ENCODE measurements at regions not wholly inside any gene's neighbourhood (a gene's known extent, or its start where the extent isn't known, plus 50 kb on each side); places are given as distances from the start of the nearest gene placed in this dataset.

- Mint-ChIP-seq H3K4me1 (ENCODE audit: low read depth) (no peaks in the 10 kb centered on the region), H3K27ac (ENCODE audit: unreplicated experiment) (no peak overlapping the region), H3K9me3 (ENCODE audit: low read depth) (peaks cover 6% of the 10 kb centered on the region), H3K27me3 (ENCODE audit: low read depth) (no peaks in the 10 kb centered on the region), H3K36me3 (ENCODE audit: low read depth) (no peaks in the 10 kb centered on the region), H3K4me3 (ENCODE audit: unreplicated experiment) (no peak overlapping the region)
- no peak for DNase-seq (ENCODE audit: low spot score)
- TF ChIP-seq CTCF (IDR thresholded peaks at IDR 0.05), result no peak
Measured at GRCh38 chrX:125953814-125954213, 212.3 kb downstream of the DCAF12L2 start.

DNA sequence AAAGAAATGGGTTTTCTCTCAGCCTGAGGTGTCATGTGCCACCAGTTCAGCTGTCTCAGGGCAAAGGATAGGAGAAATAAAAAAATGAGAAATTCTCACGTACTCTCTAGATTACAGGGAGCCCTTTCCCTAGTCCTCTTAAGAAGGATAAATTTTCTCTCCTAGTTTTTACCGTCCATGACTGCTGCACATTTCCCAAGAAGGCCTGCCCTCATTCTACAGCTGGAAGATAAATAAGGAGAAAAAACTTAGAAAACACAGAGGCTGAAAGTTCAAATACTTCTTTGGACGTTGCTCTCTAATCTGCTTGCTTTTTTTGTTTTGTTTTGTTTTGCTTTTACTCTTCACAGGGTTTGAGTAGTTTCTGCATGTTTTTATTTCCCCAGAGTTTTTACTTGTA, 211.9 kb downstream of the DCAF12L2 start:
- H3K4me1 Mint-ChIP-seq (ENCODE audit: low read depth), result no peaks in the 10 kb centered on the region
- peaks cover 6% of the 10 kb centered on the region for H3K9me3 Mint-ChIP-seq (ENCODE audit: low read depth)
- no peaks in the 10 kb centered on the region for H3K36me3 Mint-ChIP-seq (ENCODE audit: low read depth)
- H3K27me3 Mint-ChIP-seq (ENCODE audit: low read depth), result no peaks in the 10 kb centered on the region
- no peak for TF ChIP-seq CTCF (IDR thresholded peaks at IDR 0.05)
- no peak overlapping the region for H3K27ac Mint-ChIP-seq (ENCODE audit: unreplicated experiment)
- no peak for DNase-seq (ENCODE audit: low spot score)
- H3K4me3 Mint-ChIP-seq (ENCODE audit: unreplicated experiment), result no peak overlapping the region

GRCh38 chrX:125977851-125978250, 188.2 kb downstream of the DCAF12L2 start:
- TF ChIP-seq CTCF (IDR thresholded peaks at IDR 0.05), result no peak
- no peak overlapping the region for H3K4me3 Mint-ChIP-seq (ENCODE audit: unreplicated experiment)
- no peak overlapping the region for H3K27ac Mint-ChIP-seq (ENCODE audit: unreplicated experiment)
- H3K9me3 Mint-ChIP-seq (ENCODE audit: low read depth), result peaks cover 23% of the 10 kb centered on the region
- H3K4me1 Mint-ChIP-seq (ENCODE audit: low read depth), result no peaks in the 10 kb centered on the region
- H3K27me3 Mint-ChIP-seq (ENCODE audit: low read depth), result no peaks in the 10 kb centered on the region
- no peaks in the 10 kb centered on the region for H3K36me3 Mint-ChIP-seq (ENCODE audit: low read depth)
- no peak for DNase-seq (ENCODE audit: low spot score)

DNA sequence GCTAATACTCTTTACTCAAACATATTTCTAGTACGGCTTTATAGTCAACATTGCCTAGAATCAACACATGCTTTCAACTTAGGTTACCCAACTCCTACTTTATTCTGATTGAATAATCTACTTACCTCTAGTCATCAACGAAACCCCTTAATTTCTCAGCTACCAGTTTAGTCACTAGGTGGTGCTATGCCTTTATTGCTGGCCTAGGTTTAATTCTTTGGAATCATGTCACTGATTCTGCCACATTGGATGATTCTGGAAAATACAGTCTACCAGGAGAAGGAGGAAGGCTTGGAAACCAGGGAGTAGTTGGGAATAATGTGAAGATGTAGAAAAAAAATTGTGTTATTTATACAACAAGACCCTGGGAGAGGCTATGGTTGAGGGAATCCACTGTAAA, 167.7 kb downstream of the DCAF12L2 start:
- DNase-seq (ENCODE audit: low spot score), result no peak
- H3K27ac Mint-ChIP-seq (ENCODE audit: unreplicated experiment), result no peak overlapping the region
- no peak overlapping the region for H3K4me3 Mint-ChIP-seq (ENCODE audit: unreplicated experiment)
- H3K36me3 Mint-ChIP-seq (ENCODE audit: low read depth), result no peaks in the 10 kb centered on the region
- H3K9me3 Mint-ChIP-seq (ENCODE audit: low read depth), result no peaks in the 10 kb centered on the region
- TF ChIP-seq CTCF (IDR thresholded peaks at IDR 0.05), result peak; percentile 71
- no peaks in the 10 kb centered on the region for H3K27me3 Mint-ChIP-seq (ENCODE audit: low read depth)
- H3K4me1 Mint-ChIP-seq (ENCODE audit: low read depth), result no peaks in the 10 kb centered on the region

DNA sequence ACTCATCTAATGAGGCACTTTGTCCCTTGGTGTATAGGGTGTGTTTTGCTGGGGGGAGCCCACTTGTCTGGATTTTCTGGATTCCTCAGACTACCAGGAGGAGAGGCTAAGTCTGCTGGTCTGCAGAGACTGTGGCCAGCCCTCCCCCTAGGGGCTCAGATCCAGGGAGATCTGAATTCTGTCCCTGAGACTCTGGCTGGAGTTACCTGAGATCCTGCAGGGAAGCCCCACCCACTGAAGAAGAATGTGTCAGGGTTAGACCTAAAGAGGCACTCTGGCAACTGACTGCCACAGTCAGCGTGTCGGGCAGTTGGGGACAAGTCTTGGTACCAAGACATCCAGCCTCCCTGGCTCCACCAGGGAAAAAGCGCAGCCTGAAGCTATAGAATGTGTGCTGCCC, 138.9 kb downstream of the DCAF12L2 start:
- no peak overlapping the region for H3K27ac Mint-ChIP-seq (ENCODE audit: unreplicated experiment)
- no peaks in the 10 kb centered on the region for H3K36me3 Mint-ChIP-seq (ENCODE audit: low read depth)
- peaks cover 27% of the 10 kb centered on the region for H3K9me3 Mint-ChIP-seq (ENCODE audit: low read depth)
- H3K4me3 Mint-ChIP-seq (ENCODE audit: unreplicated experiment), result no peak overlapping the region
- H3K27me3 Mint-ChIP-seq (ENCODE audit: low read depth), result no peaks in the 10 kb centered on the region
- TF ChIP-seq CTCF (IDR thresholded peaks at IDR 0.05), result no peak
- no peak for DNase-seq (ENCODE audit: low spot score)
- H3K4me1 Mint-ChIP-seq (ENCODE audit: low read depth), result no peaks in the 10 kb centered on the region

All from chondrocyte (in vitro differentiated cells).